CD4-positive, alpha-beta T cell (primary cell): ENCODE measurements at regions not wholly inside any gene's neighbourhood (a gene's known extent, or its start where the extent isn't known, plus 50 kb on each side); places are given as distances from the start of the nearest gene placed in this dataset.

Experiments used
- ATAC-seq: fragments of 200-7000 bp; cut with Tn5 transposase; one replicate; pipeline ENCODE4 v1.10.0; 2022; ENCODE audit warnings: mild to moderate bottlenecking; ENCODE audit not compliant: poor library complexity
- CTCF ChIA-PET: fragments of 350-600 bp; sonication (Branson Sonifier 250); formaldehyde crosslinking; loops from one replicate; lab custom pipeline; 2021; ENCODE audit warnings: antibody characterized with exemption, inconsistent platforms; lab: Charles Lee
- POLR2A ChIA-PET: fragments of 350-600 bp; sonication (Branson Sonifier 250); formaldehyde crosslinking; loops from one replicate; lab custom pipeline; 2021; ENCODE audit warnings: antibody characterized with exemption, inconsistent platforms; lab: Charles Lee
- DNase-seq, 14 experiments: peaks; one replicate each; pipeline ENCODE4 v3.0.0-alpha.2; 2013 to 2020; ENCODE audit warnings: mixed read lengths in 2 of 14
- H3K27ac ChIP-seq, 2 donors: one replicate each; pipeline versions ENCODE4 v1.5.1 to v1.7.0; 2013; ENCODE audit warnings: low read length in 2 of 2, low read depth in 1 of 2, mild to moderate bottlenecking in 1 of 2
- H3K27me3 ChIP-seq, 2 experiments: 1 replicate in 1 of 2; 2 replicates in 1 of 2; pipeline versions ENCODE4 v1.6.1 to v1.7.0; 2013; ENCODE audit warnings: low read length in 2 of 2, control low read depth in 1 of 2, mild to moderate bottlenecking in 1 of 2, moderate library complexity in 1 of 2; ENCODE audit not compliant: insufficient read depth in 2 of 2, control insufficient read depth in 1 of 2
- H3K36me3 ChIP-seq: one replicate; pipeline ENCODE4 v1.6.1; 2013; ENCODE audit warnings: low read length, control low read depth; ENCODE audit not compliant: insufficient read depth
- H3K4me1 ChIP-seq: one replicate; pipeline ENCODE4 v1.6.1; 2013; ENCODE audit warnings: low read length, control low read depth; ENCODE audit not compliant: insufficient read depth
- H3K4me3 ChIP-seq: one replicate; pipeline ENCODE4 v1.5.1; 2013; ENCODE audit warnings: mild to moderate bottlenecking, low read length, moderate library complexity
- H3K9me3 ChIP-seq, 2 experiments: 1 replicate in 1 of 2; 2 replicates in 1 of 2; pipeline versions ENCODE4 v1.6.1 to v1.7.0; 2013; ENCODE audit warnings: low read length in 2 of 2, mild to moderate bottlenecking in 2 of 2, control low read depth in 1 of 2, moderate library complexity in 1 of 2; ENCODE audit not compliant: control insufficient read depth in 1 of 2, insufficient read depth in 1 of 2
- H3K27ac Mint-ChIP-seq: one replicate; pipeline ENCODE4 v1.8.0; 2020; ENCODE audit warnings: mixed read lengths
- H3K27me3 Mint-ChIP-seq: one replicate; pipeline ENCODE4 v1.8.0; 2021; ENCODE audit warnings: mixed read lengths
- H3K36me3 Mint-ChIP-seq: one replicate; pipeline ENCODE4 v1.8.0; 2021; ENCODE audit warnings: low read depth, mixed read lengths
- H3K4me1 Mint-ChIP-seq: one replicate; pipeline ENCODE4 v1.8.0; 2021; ENCODE audit warnings: low read depth, mixed read lengths
- H3K4me3 Mint-ChIP-seq: one replicate; pipeline ENCODE4 v1.8.0; 2020; ENCODE audit warnings: mild to moderate bottlenecking, mixed read lengths
- H3K9me3 Mint-ChIP-seq: one replicate; pipeline ENCODE4 v1.8.0; 2020; ENCODE audit warnings: mixed read lengths
- CTCF ChIP-seq: fragments of 200-600 bp; IDR thresholded peaks from one replicate; pipeline ENCODE4 v1.8.0; 2022; ENCODE audit warnings: antibody characterized with exemption, mild to moderate bottlenecking
- intact Hi-C, 2 experiments: fragments of 100-400 bp; cut with DNase I in 1 of 2; cut with micrococcal nuclease in 1 of 2; formaldehyde crosslinking; loops; one replicate each; pipeline versions ENCODE4 v1.15.1 to v1.9.0; 2023 to 2025; cut with DNase I, micrococcal nuclease

GRCh38 chr17:79212149-79213087, 137.8 kb downstream of the ENGASE start:
- H3K27ac ChIP-seq, result no peak overlapping the region
- H3K9me3 ChIP-seq, result no peaks in the 10 kb centered on the region
- no peaks in the 10 kb centered on the region for H3K4me1 Mint-ChIP-seq
- no peaks in the 10 kb centered on the region for H3K4me1 ChIP-seq
- DNase-seq (no peak), ATAC-seq (no peak)
- H3K9me3 Mint-ChIP-seq, result no peaks in the 10 kb centered on the region
- H3K36me3 ChIP-seq, result no peaks in the 10 kb centered on the region
- no peaks in the 10 kb centered on the region for H3K36me3 Mint-ChIP-seq
- POLR2A ChIA-PET, result no interaction called here
- CTCF ChIA-PET, result no interaction called here
- H3K27ac Mint-ChIP-seq, result no peak overlapping the region
- H3K4me3 Mint-ChIP-seq, result no peak overlapping the region
- no peak overlapping the region for H3K4me3 ChIP-seq
- peaks cover 46% of the 10 kb centered on the region for H3K27me3 Mint-ChIP-seq
- TF ChIP-seq CTCF, result no peak
- peaks cover 8 to 18% of the 10 kb centered on the region in 2 experiments for H3K27me3 ChIP-seq
- intact Hi-C loops, result no loop called here

- ATAC-seq, result no peak
- Histone ChIP-seq H3K27me3 (peaks cover 9 to 16% of the 10 kb centered on the region in 2 experiments), H3K27ac (no peak overlapping the region), H3K9me3 (no peaks in the 10 kb centered on the region), H3K4me1 (no peaks in the 10 kb centered on the region), H3K36me3 (no peaks in the 10 kb centered on the region), H3K4me3 (no peak overlapping the region)
- Mint-ChIP-seq H3K4me1 (no peaks in the 10 kb centered on the region), H3K36me3 (no peaks in the 10 kb centered on the region), H3K9me3 (no peaks in the 10 kb centered on the region), H3K4me3 (no peak overlapping the region), H3K27ac (no peak overlapping the region), H3K27me3 (peaks cover 39% of the 10 kb centered on the region)
- intact Hi-C loops, result no loop called here
- POLR2A ChIA-PET, result no interaction called here
- TF ChIP-seq CTCF, result no peak
- no peak for DNase-seq
- CTCF ChIA-PET, result no interaction called here
Measured at GRCh38 chr17:79211061-79211770, 136.6 kb downstream of the ENGASE start.

GRCh38 chr17:79210638-79211037, 136.0 kb downstream of the ENGASE start:
- peaks cover 5 to 12% of the 10 kb centered on the region in 2 experiments for H3K27me3 ChIP-seq
- H3K36me3 Mint-ChIP-seq, result no peaks in the 10 kb centered on the region
- CTCF ChIA-PET, result no interaction called here
- no peak overlapping the region for H3K27ac Mint-ChIP-seq
- TF ChIP-seq CTCF, result no peak
- H3K4me1 Mint-ChIP-seq, result no peaks in the 10 kb centered on the region
- peaks cover 35% of the 10 kb centered on the region for H3K27me3 Mint-ChIP-seq
- intact Hi-C loops, result no loop called here
- H3K27ac ChIP-seq, result no peak overlapping the region
- POLR2A ChIA-PET, result no interaction called here
- no peaks in the 10 kb centered on the region for H3K9me3 ChIP-seq
- no peaks in the 10 kb centered on the region for H3K4me1 ChIP-seq
- H3K4me3 ChIP-seq, result no peak overlapping the region
- H3K9me3 Mint-ChIP-seq, result no peaks in the 10 kb centered on the region
- ATAC-seq (no peak), DNase-seq (no peak)
- H3K4me3 Mint-ChIP-seq, result no peak overlapping the region
- no peaks in the 10 kb centered on the region for H3K36me3 ChIP-seq
